ENCODE measurements at regions not wholly inside any gene's neighbourhood (a gene's known extent, or its start where the extent isn't known, plus 50 kb on each side); places are given as distances from the start of the nearest gene placed in this dataset.
A peak's percentile ranks its signal among the peaks of the same experiment; 100 is the strongest.
"Not testable (repeated sequence)": the region's sequence is repeated elsewhere in the genome, so short reads cannot be mapped to it uniquely, and the experiment has no call there.

GRCh38 chr7:150101282-150101681 lies 221.9 kb upstream of the LRRC61 start:
- H3K4me3 Mint-ChIP-seq, H3K27ac Mint-ChIP-seq, H3K27me3 Mint-ChIP-seq, H3K9me3 Mint-ChIP-seq, DNase-seq, H3K4me1 Mint-ChIP-seq, H3K36me3 Mint-ChIP-seq: not testable (repeated sequence)

DNA sequence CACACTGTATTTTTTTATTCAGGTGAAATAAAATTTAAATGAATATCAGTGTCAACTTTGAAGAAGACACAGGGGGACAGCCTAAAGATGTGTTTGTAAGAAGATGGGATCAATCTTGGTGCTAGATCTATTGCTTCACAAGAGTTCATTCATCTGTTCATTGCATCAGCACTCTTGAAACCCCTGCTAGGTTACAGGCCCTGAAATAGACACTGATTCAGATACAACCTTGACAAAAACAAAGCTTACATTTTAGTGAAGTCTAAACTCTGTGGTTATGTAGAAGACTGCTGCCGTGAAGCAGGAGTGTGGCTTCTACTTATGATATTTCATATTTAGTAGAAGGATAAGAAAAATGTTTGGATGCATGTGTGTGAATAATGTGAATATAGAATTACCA lies 215.9 kb upstream of the LRRC61 start:
- H3K4me1 Mint-ChIP-seq, DNase-seq, H3K36me3 Mint-ChIP-seq, H3K27ac Mint-ChIP-seq, H3K4me3 Mint-ChIP-seq, H3K9me3 Mint-ChIP-seq: not testable (repeated sequence)
- peaks cover 10% of the 10 kb centered on the region for H3K27me3 Mint-ChIP-seq

DNA sequence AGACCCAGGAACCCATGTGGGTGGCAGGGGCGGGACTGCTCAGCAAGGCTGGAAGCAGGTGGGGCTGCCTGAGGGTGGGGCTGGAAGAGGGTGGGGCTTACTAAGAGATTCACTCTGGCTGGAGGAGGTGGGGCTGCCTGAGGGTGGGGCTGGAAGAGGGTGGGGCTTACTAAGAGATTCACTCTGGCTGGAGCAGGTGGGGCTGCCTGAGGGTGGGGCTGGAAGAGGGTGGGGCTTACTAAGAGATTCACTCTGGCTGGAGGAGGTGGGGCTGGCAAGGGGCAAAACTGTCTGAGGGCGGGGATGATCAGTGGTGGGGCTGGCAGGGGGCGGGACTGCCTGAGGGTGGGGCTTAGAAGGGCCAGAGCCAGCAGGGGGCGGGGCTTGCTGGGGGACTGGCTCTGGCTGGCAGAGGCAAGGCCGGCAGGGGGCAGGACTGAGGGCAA lies 212.8 kb upstream of the LRRC61 start:
- not testable (repeated sequence) for H3K36me3 Mint-ChIP-seq, H3K4me1 Mint-ChIP-seq, H3K27ac Mint-ChIP-seq, H3K4me3 Mint-ChIP-seq, H3K9me3 Mint-ChIP-seq
- DNase-seq = peak; percentile 17
- H3K27me3 Mint-ChIP-seq = peaks cover 27% of the 10 kb centered on the region

- H3K27ac Mint-ChIP-seq, H3K9me3 Mint-ChIP-seq, H3K36me3 Mint-ChIP-seq, H3K4me1 Mint-ChIP-seq, DNase-seq, H3K4me3 Mint-ChIP-seq: not testable (repeated sequence)
- peaks cover 31% of the 10 kb centered on the region for H3K27me3 Mint-ChIP-seq
These were observed 212.3 kb upstream of the LRRC61 start for GRCh38 chr7:150110882-150111281.

DNA sequence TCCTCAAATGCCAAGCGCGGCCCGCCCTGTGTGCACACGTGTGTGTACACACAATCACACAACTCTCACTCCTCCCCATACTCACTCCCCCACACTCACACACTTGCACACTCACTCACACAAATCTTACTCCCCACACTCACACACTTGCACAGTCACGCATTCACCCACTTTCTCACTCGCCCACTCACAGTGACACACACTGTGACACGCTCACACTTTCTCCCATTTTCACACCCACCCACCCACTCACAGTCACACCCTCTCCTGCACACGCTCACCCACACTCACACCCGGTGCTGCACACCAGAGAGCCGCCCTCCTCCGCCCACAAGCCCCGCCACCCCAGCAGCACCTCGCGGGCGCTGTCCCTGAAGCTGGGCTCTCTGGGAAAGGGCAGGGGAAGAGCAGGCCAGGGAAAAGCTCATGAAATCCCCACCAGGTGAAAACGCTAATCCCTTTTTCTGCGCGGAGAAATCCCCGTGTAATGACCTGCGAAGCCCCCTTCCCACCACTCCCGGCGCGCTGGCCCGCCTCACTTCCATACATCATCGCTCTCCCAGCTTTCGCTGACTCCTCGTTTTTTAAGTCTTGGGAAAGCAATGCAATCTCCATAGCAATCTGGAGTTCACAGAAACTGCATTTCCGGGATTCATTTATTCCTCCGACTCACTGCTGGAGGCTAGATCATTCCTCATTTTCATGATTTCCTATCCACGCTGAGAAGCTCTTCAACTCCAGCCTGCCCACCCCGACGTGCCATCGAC lies 211.6 kb upstream of the LRRC61 start:
- not testable (repeated sequence) for H3K4me3 Mint-ChIP-seq, H3K9me3 Mint-ChIP-seq, H3K27ac Mint-ChIP-seq, DNase-seq, H3K36me3 Mint-ChIP-seq, H3K4me1 Mint-ChIP-seq
- peaks cover 31% of the 10 kb centered on the region for H3K27me3 Mint-ChIP-seq

GRCh38 chr7:150113301-150113700 lies 209.9 kb upstream of the LRRC61 start:
- H3K27me3 Mint-ChIP-seq = peaks cover 31% of the 10 kb centered on the region
- not testable (repeated sequence) for H3K9me3 Mint-ChIP-seq, H3K36me3 Mint-ChIP-seq, H3K4me3 Mint-ChIP-seq, H3K27ac Mint-ChIP-seq, H3K4me1 Mint-ChIP-seq, DNase-seq

DNA sequence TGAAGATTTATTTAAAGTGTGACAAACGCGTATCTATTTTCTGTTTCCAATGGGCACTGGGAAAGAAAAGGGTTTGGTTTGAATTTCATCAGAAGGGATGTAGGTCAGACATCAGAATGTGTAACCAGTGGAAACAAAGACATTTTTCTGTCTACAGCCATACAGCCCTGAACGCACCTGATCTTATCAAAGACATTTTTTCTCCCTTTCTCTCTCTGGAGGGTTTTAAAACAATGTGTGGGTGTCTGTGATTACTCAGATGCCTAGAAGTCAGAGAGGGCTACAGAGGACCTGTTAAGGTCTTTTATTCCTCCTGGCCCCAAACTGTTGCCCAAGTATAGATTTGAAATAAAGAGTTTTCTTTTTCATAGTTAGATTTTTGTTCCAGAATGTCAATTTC lies 208.6 kb upstream of the LRRC61 start:
- not testable (repeated sequence) for H3K36me3 Mint-ChIP-seq, H3K27ac Mint-ChIP-seq, H3K9me3 Mint-ChIP-seq, DNase-seq, H3K4me1 Mint-ChIP-seq, H3K4me3 Mint-ChIP-seq
- peaks cover 31% of the 10 kb centered on the region for H3K27me3 Mint-ChIP-seq

DNA sequence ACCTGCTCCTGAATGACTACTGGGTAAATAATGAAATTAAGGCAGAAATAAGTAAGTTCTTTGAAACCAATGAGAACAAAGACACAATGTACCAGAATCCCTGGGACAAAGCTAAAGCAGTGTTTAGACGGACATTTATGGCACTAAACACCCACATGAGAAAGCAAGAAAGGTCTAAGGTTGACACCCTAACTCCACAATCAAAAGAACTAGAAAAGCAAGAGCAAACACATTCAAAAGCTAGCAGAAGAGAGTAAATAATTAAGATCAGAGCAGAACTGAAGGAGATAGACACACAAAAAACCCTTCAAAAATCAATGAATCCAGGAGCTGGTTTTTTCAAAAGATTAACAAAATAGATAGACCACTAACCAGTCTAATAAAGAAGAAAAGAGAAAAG lies 203.2 kb upstream of the LRRC61 start:
- not testable (repeated sequence) for H3K27ac Mint-ChIP-seq, DNase-seq, H3K4me1 Mint-ChIP-seq, H3K27me3 Mint-ChIP-seq, H3K4me3 Mint-ChIP-seq, H3K36me3 Mint-ChIP-seq
- H3K9me3 Mint-ChIP-seq = peaks cover 11% of the 10 kb centered on the region

- H3K4me1 Mint-ChIP-seq, DNase-seq, H3K4me3 Mint-ChIP-seq, H3K27me3 Mint-ChIP-seq, H3K36me3 Mint-ChIP-seq, H3K9me3 Mint-ChIP-seq, H3K27ac Mint-ChIP-seq: not testable (repeated sequence)
These were observed 197.3 kb upstream of the LRRC61 start for GRCh38 chr7:150125831-150126230.

GRCh38 chr7:150134451-150134850 lies 188.7 kb upstream of the LRRC61 start:
- H3K4me1 Mint-ChIP-seq, H3K9me3 Mint-ChIP-seq, H3K4me3 Mint-ChIP-seq, H3K36me3 Mint-ChIP-seq, DNase-seq, H3K27me3 Mint-ChIP-seq, H3K27ac Mint-ChIP-seq: not testable (repeated sequence)

GRCh38 chr7:150135620-150136190 lies 187.4 kb upstream of the LRRC61 start:
- not testable (repeated sequence) for DNase-seq, H3K27me3 Mint-ChIP-seq, H3K4me3 Mint-ChIP-seq, H3K4me1 Mint-ChIP-seq, H3K27ac Mint-ChIP-seq, H3K9me3 Mint-ChIP-seq, H3K36me3 Mint-ChIP-seq

DNA sequence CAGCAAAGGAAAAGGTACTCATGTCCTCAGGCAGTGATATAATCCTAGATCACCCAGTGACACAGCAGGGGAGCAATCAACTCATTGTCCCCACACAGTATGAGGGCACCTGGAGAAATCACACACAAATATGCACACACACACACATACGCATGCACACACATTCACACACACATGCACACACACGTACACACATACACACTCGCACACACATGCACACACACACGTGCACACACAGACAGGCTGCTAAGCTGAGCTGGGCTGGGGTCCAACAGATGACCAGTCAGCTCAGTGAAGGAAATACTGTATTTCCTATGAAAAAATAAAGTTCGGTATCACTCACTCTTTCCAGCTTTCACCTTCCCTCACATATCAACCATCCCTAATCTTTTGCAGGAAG lies 183.3 kb upstream of the LRRC61 start:
- H3K27ac Mint-ChIP-seq, DNase-seq, H3K4me3 Mint-ChIP-seq, H3K36me3 Mint-ChIP-seq, H3K4me1 Mint-ChIP-seq, H3K9me3 Mint-ChIP-seq, H3K27me3 Mint-ChIP-seq: not testable (repeated sequence)

DNA sequence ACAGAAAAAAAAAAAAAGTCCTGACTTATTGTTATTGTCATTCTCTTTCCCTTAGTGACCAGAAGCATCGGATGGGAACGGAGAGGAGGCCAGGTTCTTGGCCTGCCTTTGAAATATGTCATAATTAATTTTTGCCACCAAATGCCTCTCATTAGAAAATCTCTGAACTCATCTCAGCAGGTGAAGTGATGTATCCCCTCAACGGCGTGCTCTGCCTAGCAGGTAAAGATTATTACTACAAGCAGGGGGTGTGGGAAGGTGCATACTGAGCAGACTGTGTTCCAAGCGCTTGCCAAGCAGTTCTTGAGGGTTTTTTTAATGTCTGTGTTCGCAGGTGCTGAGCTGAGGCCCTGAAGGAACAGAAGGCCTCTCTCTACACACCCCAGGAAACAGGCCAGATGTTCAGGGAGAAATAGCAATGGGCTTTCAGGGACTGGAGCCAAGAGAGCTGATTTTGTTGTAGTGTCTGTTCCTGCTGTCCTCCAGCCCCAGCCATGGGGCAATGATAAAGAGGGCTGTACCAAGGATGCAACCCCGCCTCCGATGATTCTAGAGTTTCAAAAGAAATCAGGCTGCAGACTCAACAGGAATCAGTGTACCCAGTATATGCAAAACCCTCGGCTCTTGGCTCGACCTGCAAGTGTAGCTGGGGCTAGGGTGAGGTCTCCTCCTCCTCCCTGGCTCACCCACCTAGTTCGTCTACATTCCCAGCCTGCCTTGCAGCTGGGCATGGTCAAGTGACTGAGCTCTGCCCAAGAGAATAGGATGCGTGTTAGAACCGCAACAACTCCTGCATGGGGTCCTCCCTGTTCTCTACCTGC lies 181.4 kb upstream of the LRRC61 start:
- not testable (repeated sequence) for DNase-seq, H3K4me3 Mint-ChIP-seq, H3K9me3 Mint-ChIP-seq, H3K4me1 Mint-ChIP-seq, H3K36me3 Mint-ChIP-seq, H3K27me3 Mint-ChIP-seq, H3K27ac Mint-ChIP-seq

DNA sequence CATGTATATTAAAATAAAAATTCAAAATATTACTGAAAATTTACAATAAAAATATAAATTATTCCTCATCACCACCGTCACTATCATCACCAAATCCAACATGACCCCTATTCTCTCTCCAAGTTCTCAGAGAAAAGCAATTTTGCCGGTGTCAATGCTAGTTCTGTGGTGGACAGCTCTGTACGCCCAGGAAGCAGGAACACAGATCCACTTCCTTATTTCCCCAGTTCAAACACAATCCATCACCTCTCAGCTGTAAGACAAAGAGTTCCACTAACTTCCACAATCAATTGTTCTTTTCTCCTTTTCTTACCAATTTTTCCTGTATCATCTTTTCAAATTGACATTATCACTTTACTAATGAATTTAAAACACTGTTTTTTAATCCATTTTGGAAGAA lies 177.0 kb upstream of the LRRC61 start:
- H3K27ac Mint-ChIP-seq, H3K27me3 Mint-ChIP-seq, H3K9me3 Mint-ChIP-seq, DNase-seq, H3K36me3 Mint-ChIP-seq, H3K4me3 Mint-ChIP-seq, H3K4me1 Mint-ChIP-seq: not testable (repeated sequence)

- not testable (repeated sequence) for H3K27ac Mint-ChIP-seq, H3K9me3 Mint-ChIP-seq, H3K27me3 Mint-ChIP-seq, DNase-seq, H3K4me1 Mint-ChIP-seq, H3K4me3 Mint-ChIP-seq, H3K36me3 Mint-ChIP-seq
These were observed 175.6 kb upstream of the LRRC61 start for GRCh38 chr7:150147524-150147923.

DNA sequence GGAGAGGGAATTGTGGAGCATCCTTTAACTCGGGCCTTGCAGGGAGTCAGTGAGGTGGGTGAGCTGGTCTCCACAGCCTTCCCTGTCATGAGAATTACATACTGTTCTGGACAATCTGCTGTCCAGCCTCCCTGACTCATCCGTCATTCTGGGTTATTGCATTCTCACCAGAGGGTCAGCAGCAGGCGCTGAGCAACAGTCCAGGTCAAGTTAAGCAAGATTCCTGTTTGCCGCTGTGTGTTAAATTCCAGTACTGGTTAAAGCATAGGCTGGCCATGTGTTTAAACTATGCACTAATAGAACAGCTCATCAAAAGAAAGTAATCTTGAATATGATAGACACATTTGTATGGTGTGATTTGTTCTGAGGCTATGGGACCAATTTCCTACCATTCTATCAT lies 167.1 kb upstream of the LRRC61 start:
- not testable (repeated sequence) for H3K36me3 Mint-ChIP-seq

More for the DNA sequence above, 167.1 kb upstream of the LRRC61 start:
- H3K4me1 Mint-ChIP-seq, H3K27me3 Mint-ChIP-seq, H3K27ac Mint-ChIP-seq, DNase-seq, H3K9me3 Mint-ChIP-seq, H3K4me3 Mint-ChIP-seq: not testable (repeated sequence)
